Upper lobe of left lung (tissue), 4 donors: ENCODE measurements at regions not wholly inside any gene's neighbourhood (a gene's known extent, or its start where the extent isn't known, plus 50 kb on each side); places are given as distances from the start of the nearest gene placed in this dataset.

Experiments used
- EP300 ChIP-seq, 4 donors: sonication (generic); formaldehyde crosslinking; IDR thresholded peaks; one replicate each; pipeline ENCODE4 v1.5.1; 2017; ENCODE audit warnings: antibody characterized with exemption in 4 of 4, control low read depth in 2 of 4
- POLR2AphosphoS5 ChIP-seq, 2 donors: sonication (generic); formaldehyde crosslinking; IDR thresholded peaks; one replicate each; pipeline ENCODE4 v1.5.1; 2017; ENCODE audit warnings: antibody characterized with exemption in 2 of 2
- TF ChIP-seq, protein P1 (sequence below), 6 experiments: fragments of 450-650 bp in 4 of 6; fragments of 200-600 bp in 2 of 6; sonication (generic) in 2 of 6; IDR thresholded peaks; one replicate each; pipeline ENCODE4 v1.5.1; 2016 to 2019; ENCODE audit warnings: antibody characterized with exemption in 6 of 6

DNA sequence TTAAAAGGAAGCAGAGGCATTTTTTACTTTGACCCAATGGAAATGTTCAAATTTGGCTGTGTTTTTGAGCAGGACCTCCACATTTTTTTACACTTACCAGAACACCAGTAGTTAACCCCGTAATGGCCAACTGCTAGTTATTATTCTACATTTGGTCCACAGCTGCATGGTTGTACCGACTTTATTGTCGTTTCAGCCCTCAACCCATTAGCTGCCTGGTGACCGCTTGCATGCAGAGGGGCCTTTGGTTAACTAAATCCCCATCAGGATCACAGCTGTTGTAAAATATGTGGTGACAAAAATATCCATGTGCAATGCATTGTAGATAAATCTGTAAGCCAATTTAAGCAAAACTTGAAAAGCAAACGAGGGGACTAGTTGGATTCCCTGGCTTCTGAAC lies 342.2 kb upstream of the MEOX2 start:
- TF ChIP-seq, protein P1, sequence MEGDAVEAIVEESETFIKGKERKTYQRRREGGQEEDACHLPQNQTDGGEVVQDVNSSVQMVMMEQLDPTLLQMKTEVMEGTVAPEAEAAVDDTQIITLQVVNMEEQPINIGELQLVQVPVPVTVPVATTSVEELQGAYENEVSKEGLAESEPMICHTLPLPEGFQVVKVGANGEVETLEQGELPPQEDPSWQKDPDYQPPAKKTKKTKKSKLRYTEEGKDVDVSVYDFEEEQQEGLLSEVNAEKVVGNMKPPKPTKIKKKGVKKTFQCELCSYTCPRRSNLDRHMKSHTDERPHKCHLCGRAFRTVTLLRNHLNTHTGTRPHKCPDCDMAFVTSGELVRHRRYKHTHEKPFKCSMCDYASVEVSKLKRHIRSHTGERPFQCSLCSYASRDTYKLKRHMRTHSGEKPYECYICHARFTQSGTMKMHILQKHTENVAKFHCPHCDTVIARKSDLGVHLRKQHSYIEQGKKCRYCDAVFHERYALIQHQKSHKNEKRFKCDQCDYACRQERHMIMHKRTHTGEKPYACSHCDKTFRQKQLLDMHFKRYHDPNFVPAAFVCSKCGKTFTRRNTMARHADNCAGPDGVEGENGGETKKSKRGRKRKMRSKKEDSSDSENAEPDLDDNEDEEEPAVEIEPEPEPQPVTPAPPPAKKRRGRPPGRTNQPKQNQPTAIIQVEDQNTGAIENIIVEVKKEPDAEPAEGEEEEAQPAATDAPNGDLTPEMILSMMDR (IDR thresholded peaks at IDR 0.05), result no peak
- no peak for TF ChIP-seq EP300 (IDR thresholded peaks at IDR 0.05)
- TF ChIP-seq POLR2AphosphoS5 (IDR thresholded peaks at IDR 0.05), result no peak
